Hematopoietic multipotent progenitor cell treated with erythropoietin and hydrocortisone succinate and interleukin-3 and kit ligand, for 6 days (in vitro differentiated cells): ENCODE measurements at regions not wholly inside any gene's neighbourhood (a gene's known extent, or its start where the extent isn't known, plus 50 kb on each side); places are given as distances from the start of the nearest gene placed in this dataset.

Experiments
- DNase-seq: peaks from one replicate; pipeline ENCODE4 v3.0.0-alpha.2; 2015

GRCh38 chr10:101299211-101299610, 54.8 kb upstream of the BTRC start:
- no peak for DNase-seq

GRCh38 chr10:101301111-101301731, 52.7 kb upstream of the BTRC start:
- peak; percentile 82 for DNase-seq

- no peak for DNase-seq
Observed at GRCh38 chr10:101303087-101303703, 50.8 kb upstream of the BTRC start.
